Esophagus squamous epithelium (tissue), 4 donors: ENCODE measurements at regions not wholly inside any gene's neighbourhood (a gene's known extent, or its start where the extent isn't known, plus 50 kb on each side); places are given as distances from the start of the nearest gene placed in this dataset.

Experiments
- CTCF ChIP-seq, 6 experiments: fragments of 450-650 bp in 4 of 6; fragments of 200-600 bp in 2 of 6; sonication (generic) in 2 of 6; IDR thresholded peaks; one replicate each; pipeline ENCODE4 v1.5.1; 2016 to 2019; ENCODE audit warnings: antibody characterized with exemption in 6 of 6, mild to moderate bottlenecking in 4 of 6, moderate library complexity in 4 of 6
- POLR2A ChIP-seq, 4 donors: fragments of 450-650 bp; IDR thresholded peaks; one replicate each; pipeline ENCODE4 v1.6.1; 2017; ENCODE audit warnings: antibody characterized with exemption in 4 of 4, mild to moderate bottlenecking in 4 of 4, moderate library complexity in 3 of 4

- TF ChIP-seq CTCF (IDR thresholded peaks at IDR 0.05) (no peak), POLR2A (IDR thresholded peaks at IDR 0.05) (no peak)
These were observed 158.5 kb downstream of the ADAMTS15 start for GRCh38 chr11:130606781-130607511.
